Prostate gland (tissue), 2 donors: ENCODE measurements at regions not wholly inside any gene's neighbourhood (a gene's known extent, or its start where the extent isn't known, plus 50 kb on each side); places are given as distances from the start of the nearest gene placed in this dataset.

Source experiments
- POLR2AphosphoS5 ChIP-seq: sonication (generic); formaldehyde crosslinking; IDR thresholded peaks from one replicate; pipeline ENCODE4 v1.6.1; 2017; ENCODE audit warnings: antibody characterized with exemption
- TF ChIP-seq, protein P1 (sequence below), 4 experiments: fragments of 200-600 bp in 2 of 4; fragments of 450-650 bp in 2 of 4; sonication (generic) in 2 of 4; IDR thresholded peaks; 1 replicate in 3 of 4; 2 replicates in 1 of 4; pipeline ENCODE4 v1.5.1; 2016 to 2019; ENCODE audit warnings: antibody characterized with exemption in 4 of 4, mild to moderate bottlenecking in 2 of 4, moderate library complexity in 2 of 4

DNA sequence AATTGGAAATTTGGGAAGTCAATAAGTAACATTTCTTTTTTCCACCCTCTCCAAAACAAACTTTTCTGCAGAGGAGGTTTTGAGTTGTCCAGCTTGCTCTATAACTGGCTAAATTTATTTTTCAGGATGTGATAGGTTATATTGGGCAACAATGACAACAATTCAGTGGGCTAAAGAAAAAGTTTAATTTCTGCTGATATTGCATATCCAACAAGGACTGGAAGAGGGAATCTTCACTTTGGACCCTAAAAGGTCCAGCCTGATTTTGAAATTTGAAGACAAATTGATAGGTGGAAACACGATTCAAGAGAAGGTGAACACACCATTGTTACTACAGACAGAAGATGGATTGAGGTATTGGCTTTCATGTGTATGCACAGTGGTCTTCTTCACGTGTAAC lies 393.1 kb downstream of the BRINP1 start:
- TF ChIP-seq, protein P1, sequence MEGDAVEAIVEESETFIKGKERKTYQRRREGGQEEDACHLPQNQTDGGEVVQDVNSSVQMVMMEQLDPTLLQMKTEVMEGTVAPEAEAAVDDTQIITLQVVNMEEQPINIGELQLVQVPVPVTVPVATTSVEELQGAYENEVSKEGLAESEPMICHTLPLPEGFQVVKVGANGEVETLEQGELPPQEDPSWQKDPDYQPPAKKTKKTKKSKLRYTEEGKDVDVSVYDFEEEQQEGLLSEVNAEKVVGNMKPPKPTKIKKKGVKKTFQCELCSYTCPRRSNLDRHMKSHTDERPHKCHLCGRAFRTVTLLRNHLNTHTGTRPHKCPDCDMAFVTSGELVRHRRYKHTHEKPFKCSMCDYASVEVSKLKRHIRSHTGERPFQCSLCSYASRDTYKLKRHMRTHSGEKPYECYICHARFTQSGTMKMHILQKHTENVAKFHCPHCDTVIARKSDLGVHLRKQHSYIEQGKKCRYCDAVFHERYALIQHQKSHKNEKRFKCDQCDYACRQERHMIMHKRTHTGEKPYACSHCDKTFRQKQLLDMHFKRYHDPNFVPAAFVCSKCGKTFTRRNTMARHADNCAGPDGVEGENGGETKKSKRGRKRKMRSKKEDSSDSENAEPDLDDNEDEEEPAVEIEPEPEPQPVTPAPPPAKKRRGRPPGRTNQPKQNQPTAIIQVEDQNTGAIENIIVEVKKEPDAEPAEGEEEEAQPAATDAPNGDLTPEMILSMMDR (IDR thresholded peaks at IDR 0.05), result no peak
- TF ChIP-seq POLR2AphosphoS5, result no peak
